ENCODE measurements at regions not wholly inside any gene's neighbourhood (a gene's known extent, or its start where the extent isn't known, plus 50 kb on each side); places are given as distances from the start of the nearest gene placed in this dataset.

DNA sequence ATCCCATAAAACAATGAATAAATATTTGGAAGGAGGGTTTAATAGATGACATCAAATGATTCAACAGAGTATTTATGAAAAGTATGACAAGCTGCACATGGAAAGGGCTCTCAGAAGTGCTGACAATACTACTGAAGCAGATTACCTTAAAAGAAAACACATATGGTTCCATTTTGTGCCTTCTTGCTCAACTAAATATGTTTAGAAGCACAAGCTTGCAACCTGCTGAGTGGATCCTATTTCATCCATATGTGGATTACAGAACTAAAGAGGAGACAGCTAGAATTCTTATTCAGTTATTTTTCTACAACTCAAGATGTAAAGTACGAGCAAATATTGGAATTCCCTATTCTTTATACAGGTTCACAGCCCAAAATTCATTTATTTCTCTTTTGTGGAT, 340.6 kb downstream of the TFEC start:
- no peak for DNase-seq
- Histone ChIP-seq H3K4me3 (ENCODE audit: low read length) (no peak overlapping the region), H3K27me3 (replicated peaks; ENCODE audit: insufficient read depth, low read length) (no peaks in the 10 kb centered on the region), H3K9me3 (replicated peaks; ENCODE audit: insufficient read depth, low read length) (no peaks in the 10 kb centered on the region), H3F3A (ENCODE audit: insufficient read depth, low read length) (no peaks in the 10 kb centered on the region), H3K36me3 (replicated peaks; ENCODE audit: insufficient read depth, low read length) (no peaks in the 10 kb centered on the region), H4K20me1 (ENCODE audit: insufficient read depth, low read length) (no peaks in the 10 kb centered on the region), H2AFZ (ENCODE audit: low read length) (no peak overlapping the region), H3K4me1 (ENCODE audit: low read length) (no peaks in the 10 kb centered on the region), H3K9ac (ENCODE audit: low read length) (no peak overlapping the region), H3K79me2 (ENCODE audit: low read length) (no peaks in the 10 kb centered on the region), H3K9me2 (replicated peaks; ENCODE audit: insufficient read depth, low read length) (no peaks in the 10 kb centered on the region), H3K4me2 (ENCODE audit: low read depth, low read length) (no peak overlapping the region), H3K27ac (ENCODE audit: low read length) (no peak overlapping the region)
- TF ChIP-seq EZH2 (optimal IDR thresholded peaks at IDR 0.05; ENCODE audit: low read depth, low read length) (no peak), CTCF (IDR thresholded peaks at IDR 0.05; ENCODE audit: low read length) (no peak), EZH2phosphoT487 (IDR thresholded peaks at IDR 0.05; ENCODE audit: low read length) (no peak)

GRCh38 chr7:115683093-115683492, 347.5 kb downstream of the TFEC start:
- Histone ChIP-seq H3K4me1 (ENCODE audit: low read length) (no peaks in the 10 kb centered on the region), H3F3A (ENCODE audit: insufficient read depth, low read length) (no peaks in the 10 kb centered on the region), H3K9me3 (replicated peaks; ENCODE audit: insufficient read depth, low read length) (no peaks in the 10 kb centered on the region), H3K79me2 (ENCODE audit: low read length) (no peaks in the 10 kb centered on the region), H3K4me3 (ENCODE audit: low read length) (no peak overlapping the region), H3K9ac (ENCODE audit: low read length) (no peak overlapping the region), H2AFZ (ENCODE audit: low read length) (no peak overlapping the region), H3K27me3 (replicated peaks; ENCODE audit: insufficient read depth, low read length) (no peaks in the 10 kb centered on the region), H3K27ac (ENCODE audit: low read length) (no peak overlapping the region), H3K9me2 (replicated peaks; ENCODE audit: insufficient read depth, low read length) (no peaks in the 10 kb centered on the region), H4K20me1 (ENCODE audit: insufficient read depth, low read length) (no peaks in the 10 kb centered on the region), H3K4me2 (ENCODE audit: low read depth, low read length) (no peak overlapping the region), H3K36me3 (replicated peaks; ENCODE audit: insufficient read depth, low read length) (no peaks in the 10 kb centered on the region)
- no peak for TF ChIP-seq EZH2 (optimal IDR thresholded peaks at IDR 0.05; ENCODE audit: low read depth, low read length)
- TF ChIP-seq EZH2phosphoT487 (IDR thresholded peaks at IDR 0.05; ENCODE audit: low read length), result no peak
- no peak for TF ChIP-seq CTCF (IDR thresholded peaks at IDR 0.05; ENCODE audit: low read length)
- no peak for DNase-seq

GRCh38 chr7:115682507-115682906, 348.1 kb downstream of the TFEC start:
- H3K27ac ChIP-seq (ENCODE audit: low read length), result no peak overlapping the region
- H3K4me3 ChIP-seq (ENCODE audit: low read length), result no peak overlapping the region
- H2AFZ ChIP-seq (ENCODE audit: low read length), result no peak overlapping the region
- no peaks in the 10 kb centered on the region for H3K79me2 ChIP-seq (ENCODE audit: low read length)
- no peaks in the 10 kb centered on the region for H3K9me3 ChIP-seq (replicated peaks; ENCODE audit: insufficient read depth, low read length)
- H3K36me3 ChIP-seq (replicated peaks; ENCODE audit: insufficient read depth, low read length), result no peaks in the 10 kb centered on the region
- no peaks in the 10 kb centered on the region for H3F3A ChIP-seq (ENCODE audit: insufficient read depth, low read length)
- H3K4me1 ChIP-seq (ENCODE audit: low read length), result no peaks in the 10 kb centered on the region
- TF ChIP-seq EZH2phosphoT487 (IDR thresholded peaks at IDR 0.05; ENCODE audit: low read length), result no peak
- TF ChIP-seq EZH2 (optimal IDR thresholded peaks at IDR 0.05; ENCODE audit: low read depth, low read length), result no peak
- no peak for TF ChIP-seq CTCF (IDR thresholded peaks at IDR 0.05; ENCODE audit: low read length)
- no peaks in the 10 kb centered on the region for H3K9me2 ChIP-seq (replicated peaks; ENCODE audit: insufficient read depth, low read length)
- peak; percentile 60 for DNase-seq
- no peaks in the 10 kb centered on the region for H3K27me3 ChIP-seq (replicated peaks; ENCODE audit: insufficient read depth, low read length)
- no peak overlapping the region for H3K9ac ChIP-seq (ENCODE audit: low read length)
- H4K20me1 ChIP-seq (ENCODE audit: insufficient read depth, low read length), result no peaks in the 10 kb centered on the region
- no peak overlapping the region for H3K4me2 ChIP-seq (ENCODE audit: low read depth, low read length)
